C4-2B (cell line): ENCODE measurements at regions not wholly inside any gene's neighbourhood (a gene's known extent, or its start where the extent isn't known, plus 50 kb on each side); places are given as distances from the start of the nearest gene placed in this dataset.

ENCODE experiments used
- ZFX ChIP-seq: fragments of 450-650 bp; IDR thresholded peaks from 2 replicates; pipeline ENCODE4 v1.6.1; 2017
- TF ChIP-seq, protein P1 (sequence below): fragments of 450-650 bp; conservative IDR thresholded peaks from 2 replicates; pipeline ENCODE4 v1.5.1; 2017; ENCODE audit warnings: mild to moderate bottlenecking

DNA sequence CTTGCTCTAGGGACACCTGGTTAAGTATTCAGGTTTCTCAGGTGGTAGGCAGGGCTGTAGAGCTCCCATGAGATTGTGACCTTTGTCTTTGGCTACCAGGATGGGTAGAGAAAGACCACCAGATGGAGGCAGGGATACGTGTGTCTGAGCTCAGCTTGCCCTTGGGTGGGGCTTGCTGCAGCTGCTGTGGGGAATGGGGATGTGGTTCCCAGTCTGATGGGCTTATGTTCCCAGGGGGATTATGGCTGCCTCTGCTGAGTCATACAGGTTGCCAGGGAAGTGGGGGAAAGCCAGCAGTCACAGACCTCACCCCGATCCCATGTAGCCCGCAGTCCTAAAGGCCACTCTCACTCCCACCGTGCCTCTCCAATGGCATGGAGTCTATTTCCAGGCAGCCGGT is 659.9 kb upstream of the KLF12 start:
- TF ChIP-seq ZFX: no peak
- TF ChIP-seq, protein P1, sequence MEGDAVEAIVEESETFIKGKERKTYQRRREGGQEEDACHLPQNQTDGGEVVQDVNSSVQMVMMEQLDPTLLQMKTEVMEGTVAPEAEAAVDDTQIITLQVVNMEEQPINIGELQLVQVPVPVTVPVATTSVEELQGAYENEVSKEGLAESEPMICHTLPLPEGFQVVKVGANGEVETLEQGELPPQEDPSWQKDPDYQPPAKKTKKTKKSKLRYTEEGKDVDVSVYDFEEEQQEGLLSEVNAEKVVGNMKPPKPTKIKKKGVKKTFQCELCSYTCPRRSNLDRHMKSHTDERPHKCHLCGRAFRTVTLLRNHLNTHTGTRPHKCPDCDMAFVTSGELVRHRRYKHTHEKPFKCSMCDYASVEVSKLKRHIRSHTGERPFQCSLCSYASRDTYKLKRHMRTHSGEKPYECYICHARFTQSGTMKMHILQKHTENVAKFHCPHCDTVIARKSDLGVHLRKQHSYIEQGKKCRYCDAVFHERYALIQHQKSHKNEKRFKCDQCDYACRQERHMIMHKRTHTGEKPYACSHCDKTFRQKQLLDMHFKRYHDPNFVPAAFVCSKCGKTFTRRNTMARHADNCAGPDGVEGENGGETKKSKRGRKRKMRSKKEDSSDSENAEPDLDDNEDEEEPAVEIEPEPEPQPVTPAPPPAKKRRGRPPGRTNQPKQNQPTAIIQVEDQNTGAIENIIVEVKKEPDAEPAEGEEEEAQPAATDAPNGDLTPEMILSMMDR: no peak
